CD4-positive, alpha-beta T cell treated with Interleukin-6 at 100 ng/mL for 8 hours (primary cell): ENCODE measurements at regions not wholly inside any gene's neighbourhood (a gene's known extent, or its start where the extent isn't known, plus 50 kb on each side); places are given as distances from the start of the nearest gene placed in this dataset.

Source experiments
- DNase-seq: peaks from one replicate; pipeline ENCODE4 v3.0.0-alpha.2; 2020; ENCODE audit warnings: mixed read lengths, low spot score

GRCh38 chrX:39289827-39290226 lies 488.6 kb downstream of the MID1IP1 start:
- DNase-seq: no peak

- no peak for DNase-seq
Measured at GRCh38 chrX:39293203-39293602, 491.9 kb downstream of the MID1IP1 start.

GRCh38 chrX:39296472-39296871 lies 495.2 kb downstream of the MID1IP1 start:
- no peak for DNase-seq

- no peak for DNase-seq
Measured at GRCh38 chrX:39298821-39299220, 497.6 kb downstream of the MID1IP1 start.

GRCh38 chrX:39299615-39300014 lies 498.4 kb downstream of the MID1IP1 start:
- DNase-seq: no peak

GRCh38 chrX:39301036-39301435 lies 499.8 kb downstream of the MID1IP1 start:
- no peak for DNase-seq

GRCh38 chrX:39302838-39303237 lies 501.6 kb downstream of the MID1IP1 start:
- no peak for DNase-seq

GRCh38 chrX:39304746-39305145 lies 503.5 kb downstream of the MID1IP1 start:
- DNase-seq: no peak

- no peak for DNase-seq
Measured at GRCh38 chrX:39307488-39307887, 506.2 kb downstream of the MID1IP1 start.

- DNase-seq: no peak
Measured at GRCh38 chrX:39308126-39308525, 506.9 kb downstream of the MID1IP1 start.

- peak; percentile 9 for DNase-seq
Measured at GRCh38 chrX:39309018-39309635, 507.9 kb downstream of the MID1IP1 start.

- DNase-seq: peak; percentile 59
Measured at GRCh38 chrX:39309721-39310152, 508.5 kb downstream of the MID1IP1 start.

- no peak for DNase-seq
Measured at GRCh38 chrX:39310891-39311290, 509.6 kb downstream of the MID1IP1 start.

- peak; percentile 37 for DNase-seq
Measured at GRCh38 chrX:39311646-39312045, 510.4 kb downstream of the MID1IP1 start.

GRCh38 chrX:39313146-39313545 lies 511.9 kb downstream of the MID1IP1 start:
- DNase-seq: no peak

GRCh38 chrX:39318506-39319343 lies 517.5 kb downstream of the MID1IP1 start:
- DNase-seq: no peak

- DNase-seq: no peak
Measured at GRCh38 chrX:39320165-39320564, 518.9 kb downstream of the MID1IP1 start.

- DNase-seq: no peak
Measured at GRCh38 chrX:39322496-39322895, 521.2 kb downstream of the MID1IP1 start.

GRCh38 chrX:39324233-39324930 lies 523.1 kb downstream of the MID1IP1 start:
- DNase-seq: no peak

- peak; percentile 30 for DNase-seq
Measured at GRCh38 chrX:39327255-39327654, 526.0 kb downstream of the MID1IP1 start.

GRCh38 chrX:39327705-39328104 lies 526.4 kb downstream of the MID1IP1 start:
- no peak for DNase-seq

GRCh38 chrX:39328661-39329060 lies 527.4 kb downstream of the MID1IP1 start:
- DNase-seq: no peak
